HG02642 (cell line): ENCODE measurements at regions not wholly inside any gene's neighbourhood (a gene's known extent, or its start where the extent isn't known, plus 50 kb on each side); places are given as distances from the start of the nearest gene placed in this dataset.
"Not testable (repeated sequence)": the region's sequence is repeated elsewhere in the genome, so short reads cannot be mapped to it uniquely, and the experiment has no call there.

ENCODE experiments used
- ATAC-seq: cut with Tn5 transposase; IDR thresholded peaks from one replicate; pipeline ENCODE4 v1.9.1; 2021; ENCODE audit warnings: mild to moderate bottlenecking; ENCODE audit not compliant: unreplicated experiment, poor library complexity

GRCh38 chr20:53803492-53804155 lies 210.0 kb upstream of the ZNF217 start:
- no peak for ATAC-seq

- no peak for ATAC-seq
These were observed 208.2 kb upstream of the ZNF217 start for GRCh38 chr20:53801609-53802370.

DNA sequence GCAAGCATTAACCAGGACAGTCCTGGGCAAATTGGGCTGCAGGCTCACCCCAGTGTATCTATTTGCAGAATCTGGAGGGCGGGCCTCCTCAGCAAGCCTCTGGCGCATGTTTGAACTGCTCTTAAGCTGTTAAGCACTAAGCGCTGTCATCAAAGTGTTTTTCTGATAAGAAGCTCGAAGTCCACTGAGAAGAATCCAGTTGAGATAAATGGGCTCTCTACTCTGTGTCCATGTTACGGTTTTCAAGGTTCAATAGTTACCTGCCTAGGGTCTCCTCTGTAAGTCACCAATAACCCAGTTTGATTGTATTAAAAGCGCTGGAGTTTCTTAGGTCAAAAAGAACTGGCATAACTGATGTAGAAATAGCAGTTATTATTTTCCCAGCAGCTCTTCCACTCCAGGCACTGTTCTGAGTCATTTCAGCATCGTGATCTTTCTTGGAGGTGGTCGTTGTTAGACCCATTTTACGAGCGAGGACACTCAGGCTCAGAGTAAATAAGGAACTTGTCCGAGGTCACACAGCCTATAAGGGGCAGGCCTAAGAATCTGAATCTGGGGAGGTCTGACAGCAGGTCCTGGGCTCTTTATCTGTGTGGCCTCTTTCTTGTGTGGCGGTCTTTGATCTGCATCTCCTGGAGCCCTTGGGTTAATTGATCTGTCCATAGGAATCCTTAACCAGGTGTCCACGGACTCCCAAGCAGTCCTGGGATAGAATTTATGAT lies 207.4 kb upstream of the ZNF217 start:
- no peak for ATAC-seq

- no peak for ATAC-seq
These were observed 206.8 kb upstream of the ZNF217 start for GRCh38 chr20:53800418-53800817.

DNA sequence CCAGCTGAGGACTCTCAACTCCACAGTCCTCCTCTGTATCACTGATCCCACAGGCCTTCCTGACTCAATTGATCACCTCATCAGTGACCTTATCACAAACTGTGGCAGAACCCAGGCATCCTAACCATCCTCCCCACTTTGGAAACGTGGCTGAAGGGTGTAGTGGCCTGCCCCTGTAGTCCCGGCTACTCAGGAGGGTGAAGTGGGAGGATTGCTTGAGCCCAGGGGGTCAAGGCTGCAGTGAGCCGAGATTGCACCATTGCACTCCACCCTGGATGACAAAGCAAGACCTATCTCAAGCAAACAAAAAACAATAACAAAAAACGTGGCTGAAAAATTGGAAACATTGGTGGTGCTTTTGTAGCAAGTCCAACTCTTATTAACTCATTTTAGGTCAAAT lies 203.4 kb upstream of the ZNF217 start:
- no peak for ATAC-seq

- no peak for ATAC-seq
These were observed 201.5 kb upstream of the ZNF217 start for GRCh38 chr20:53795170-53795569.

DNA sequence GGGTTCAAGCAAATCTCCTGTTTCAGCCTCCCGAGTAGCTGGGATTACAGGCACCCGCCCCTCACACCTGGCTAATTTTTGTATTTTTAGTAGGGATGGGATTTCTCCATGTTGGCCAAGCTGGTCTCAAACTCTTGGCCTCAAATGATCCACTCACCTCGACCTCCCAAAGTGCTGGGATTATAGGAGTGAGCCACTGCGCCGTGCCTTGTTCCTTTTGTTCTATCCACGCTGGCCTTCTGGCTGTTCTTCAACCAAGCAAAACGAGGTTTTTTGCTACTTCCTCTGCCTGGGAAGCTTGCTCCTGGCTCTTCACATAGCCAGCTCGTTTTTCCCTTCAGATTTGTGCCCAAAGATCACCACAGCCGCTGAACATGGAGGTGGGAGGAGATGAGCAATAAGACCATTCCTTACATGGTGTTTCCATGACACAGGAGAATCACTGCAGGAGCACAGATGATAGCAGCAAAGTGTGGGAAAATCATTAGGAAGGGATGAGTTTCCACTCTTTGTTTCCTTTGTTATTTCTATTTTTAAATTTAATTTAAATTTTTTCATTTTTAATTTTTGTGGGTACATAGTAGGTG lies 201.0 kb upstream of the ZNF217 start:
- ATAC-seq: no peak

GRCh38 chr20:53793783-53794383 lies 200.2 kb upstream of the ZNF217 start:
- ATAC-seq: no peak

DNA sequence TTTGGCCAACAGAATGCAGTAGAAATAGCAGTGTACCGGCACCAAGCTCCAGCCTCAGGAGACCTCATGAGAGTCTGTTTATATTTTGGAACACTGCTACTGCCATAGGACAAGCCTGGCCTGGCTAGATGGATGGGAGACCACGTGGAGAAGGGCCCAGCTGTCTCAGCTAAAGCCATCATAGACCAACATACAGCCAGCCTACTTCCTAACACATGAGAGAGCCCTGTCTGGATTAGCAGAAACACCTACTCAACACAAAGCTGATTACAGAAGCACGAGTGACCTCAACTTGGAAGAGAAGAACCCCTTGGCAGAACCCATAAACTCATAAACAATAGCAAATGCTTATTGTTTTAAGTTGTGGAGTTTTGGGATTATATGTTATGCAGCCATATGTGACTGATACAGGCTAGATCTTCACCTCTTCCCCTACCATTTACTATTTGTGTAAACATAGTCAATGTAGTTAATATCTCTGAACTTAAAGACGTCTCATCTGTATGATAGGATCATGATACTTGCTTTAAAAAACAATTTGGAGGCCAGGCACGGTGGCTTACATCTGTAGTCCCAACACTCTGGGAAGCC lies 199.4 kb upstream of the ZNF217 start:
- ATAC-seq: no peak

DNA sequence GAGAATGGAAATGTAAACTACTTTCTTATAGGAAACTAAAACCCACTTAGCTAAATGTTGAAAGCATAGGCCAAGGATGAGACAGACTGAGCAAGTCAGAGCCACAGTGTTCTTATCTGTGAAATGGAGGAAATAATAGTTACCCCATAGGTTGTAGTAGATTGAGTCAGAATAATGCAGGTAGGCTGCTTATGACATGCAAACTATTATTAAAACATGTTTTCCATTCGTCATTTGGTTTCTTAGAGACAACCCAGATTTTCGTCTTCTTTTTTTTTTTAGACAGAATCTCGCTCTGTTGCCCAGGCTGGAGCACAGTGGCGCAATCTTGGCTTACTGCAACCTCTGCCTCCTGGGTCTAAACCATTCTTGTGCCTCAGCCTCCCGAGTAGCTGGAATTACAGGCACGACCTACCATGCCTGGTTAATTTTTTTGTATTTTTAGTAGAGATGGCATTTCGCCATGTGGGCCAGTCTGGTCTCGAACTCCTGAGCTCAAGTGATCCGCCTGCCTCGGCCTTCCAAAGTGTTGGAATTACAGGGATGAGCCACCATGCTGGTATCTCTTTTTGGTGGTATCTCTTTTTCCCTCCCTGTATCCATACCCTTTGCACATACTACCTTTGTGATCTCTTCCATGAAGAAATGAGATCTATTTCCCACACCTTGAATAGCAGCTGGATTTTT lies 196.5 kb upstream of the ZNF217 start:
- ATAC-seq: no peak

DNA sequence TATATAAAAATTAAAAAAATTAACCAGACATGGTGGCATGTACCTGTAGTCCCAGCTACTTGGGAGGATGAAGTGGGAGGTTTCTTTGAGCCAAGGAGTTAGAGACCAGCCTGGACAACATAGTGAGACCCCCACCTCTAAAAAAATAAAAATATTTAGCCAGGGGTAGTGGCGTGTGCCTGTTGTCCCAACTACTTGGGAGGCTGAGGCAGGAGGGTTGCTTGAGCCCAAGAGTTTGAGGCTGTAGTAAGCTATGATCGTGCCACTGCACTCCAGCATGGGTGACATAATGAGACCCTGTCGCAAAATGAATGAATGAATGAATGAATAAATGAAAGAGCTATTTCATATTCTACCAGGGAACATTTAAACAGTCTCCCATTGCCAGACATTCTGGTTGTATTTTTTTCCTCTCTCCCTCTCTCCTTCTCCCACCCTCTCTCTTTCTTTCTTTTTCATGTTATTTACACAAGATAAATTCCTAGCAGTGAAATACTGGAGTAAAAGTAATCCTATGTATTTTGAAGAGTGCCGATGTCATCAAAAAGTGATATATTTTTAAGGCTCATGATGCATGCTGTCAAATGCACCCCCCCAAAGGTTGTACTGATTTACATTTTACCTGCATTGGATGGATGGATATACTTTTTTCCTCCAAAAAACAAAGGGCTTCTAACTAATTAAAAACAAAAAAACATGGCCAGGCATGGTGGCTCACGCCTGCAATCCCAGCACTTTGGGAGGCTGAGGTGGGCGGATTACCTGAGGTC lies 194.8 kb upstream of the ZNF217 start:
- no peak for ATAC-seq

DNA sequence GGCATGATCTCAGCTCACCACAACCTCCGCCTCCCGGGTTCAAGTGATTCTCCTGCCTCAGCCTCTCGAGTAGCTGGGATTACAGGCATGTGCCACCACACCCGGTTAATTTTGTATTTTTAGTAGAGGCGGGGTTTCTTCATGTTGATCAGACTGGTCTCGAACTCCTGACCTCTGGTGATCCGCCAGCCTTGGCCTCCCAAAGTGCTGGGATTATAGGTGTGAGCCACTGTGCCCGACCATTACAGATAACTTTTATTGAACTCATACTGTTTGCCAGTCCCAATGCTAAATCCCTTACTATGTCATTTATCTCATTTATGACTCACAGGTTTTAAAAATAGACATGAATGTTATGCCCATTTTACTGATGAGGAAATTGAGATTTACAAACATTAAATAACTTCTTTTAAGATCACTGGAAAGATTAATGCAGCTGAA lies 193.9 kb upstream of the ZNF217 start:
- not testable (repeated sequence) for ATAC-seq

- ATAC-seq: no peak
These were observed 193.0 kb upstream of the ZNF217 start for GRCh38 chr20:53786445-53787267.

DNA sequence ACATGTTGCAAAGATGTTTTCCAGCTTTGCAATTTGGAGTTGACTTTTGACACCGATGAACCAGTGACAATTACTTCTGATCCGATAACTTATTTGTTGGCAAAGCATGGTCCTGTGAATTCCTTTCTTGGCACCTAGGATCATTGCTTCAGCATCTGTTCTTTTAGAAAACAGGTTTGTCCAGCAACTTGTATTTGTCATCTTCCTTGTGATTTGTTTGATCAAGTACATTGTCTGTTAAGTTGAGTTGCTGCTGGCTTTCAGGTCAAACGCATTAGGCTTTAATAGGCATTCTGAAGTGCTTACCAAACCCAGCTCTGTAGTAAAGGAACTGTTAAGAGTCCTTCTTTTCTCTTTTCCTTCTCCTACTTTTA lies 192.4 kb upstream of the ZNF217 start:
- ATAC-seq: no peak

GRCh38 chr20:53785320-53785719 lies 191.7 kb upstream of the ZNF217 start:
- ATAC-seq: no peak

DNA sequence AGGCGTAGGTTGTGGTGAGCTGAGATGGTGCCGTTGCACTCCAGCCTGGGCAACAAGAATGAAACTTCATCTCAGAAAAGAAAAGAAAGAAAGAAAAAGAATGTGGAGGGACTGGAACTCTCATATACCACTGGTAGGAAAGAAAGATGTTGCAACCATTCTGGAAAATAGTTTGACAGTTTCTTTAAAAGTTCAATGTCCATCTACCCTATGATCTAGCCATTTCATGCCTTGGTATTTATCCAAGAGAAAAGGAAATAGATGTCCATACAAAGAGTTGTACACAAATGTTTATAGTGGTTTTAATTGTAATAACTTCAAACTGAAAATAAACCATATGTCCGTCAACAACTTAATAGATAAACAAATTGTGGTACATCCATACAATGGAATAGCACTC lies 190.1 kb upstream of the ZNF217 start:
- ATAC-seq: no peak

DNA sequence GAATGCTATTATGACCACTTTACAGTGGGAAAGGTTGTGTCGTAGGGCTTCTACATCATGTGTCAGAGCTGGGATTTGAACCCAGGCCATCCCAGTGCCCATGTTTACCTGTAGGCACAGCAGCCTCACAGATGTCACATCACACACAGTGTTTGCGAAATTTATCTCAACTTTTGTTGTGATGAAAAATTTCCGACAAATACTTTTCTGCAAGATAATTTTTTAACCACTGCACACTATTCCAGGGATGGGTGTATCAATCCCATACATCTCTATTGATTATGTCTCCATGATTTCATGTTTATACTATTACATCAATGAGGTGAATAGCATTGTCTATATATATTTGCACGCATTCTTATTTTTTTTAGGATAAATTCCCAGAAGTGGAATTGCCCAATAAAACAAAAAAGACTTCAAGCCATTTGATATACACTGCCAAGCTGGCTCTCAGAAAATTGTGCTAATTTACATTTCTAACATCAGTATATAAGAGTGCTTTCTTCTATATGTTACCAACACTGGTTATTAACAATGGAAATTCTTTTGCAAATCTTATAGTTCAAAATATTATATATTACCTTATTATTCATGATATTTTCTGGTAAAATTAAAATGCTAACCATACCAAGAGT lies 189.1 kb upstream of the ZNF217 start:
- ATAC-seq: no peak

DNA sequence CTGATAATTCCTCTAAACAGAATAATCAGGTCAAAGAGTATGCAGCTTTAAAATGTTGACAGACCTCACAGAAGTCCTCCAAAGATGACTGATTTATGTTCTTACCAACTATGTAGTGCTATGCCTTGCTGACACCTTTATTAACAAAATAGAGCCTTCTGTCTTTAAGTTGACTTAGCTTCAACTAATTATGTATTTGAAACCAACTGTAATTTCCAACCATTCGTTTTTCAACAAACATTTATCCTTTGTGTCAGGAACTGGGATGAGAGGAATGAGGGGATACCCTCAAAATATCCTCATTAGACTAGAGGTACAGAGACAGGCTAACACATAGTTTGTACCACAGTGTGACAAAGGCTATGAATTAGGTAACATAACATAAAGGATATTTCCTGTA lies 186.2 kb upstream of the ZNF217 start:
- no peak for ATAC-seq
